Neural progenitor cell (in vitro differentiated cells): ENCODE measurements at regions not wholly inside any gene's neighbourhood (a gene's known extent, or its start where the extent isn't known, plus 50 kb on each side); places are given as distances from the start of the nearest gene placed in this dataset.

Experiments used
- DNase-seq: peaks from one replicate; pipeline ENCODE4 v3.0.0-alpha.2; 2016; ENCODE audit warnings: low spot score
- H2AFZ ChIP-seq: fragments of 200-600 bp; sonication (generic); replicated peaks from 2 replicates; pipeline ENCODE4 v1.6.1; 2016; ENCODE audit warnings: antibody characterized with exemption
- H3F3A ChIP-seq: fragments of 200-600 bp; sonication (generic); 2 replicates; pipeline ENCODE4 v1.6.1; 2016; ENCODE audit warnings: antibody characterized with exemption, low read depth
- H3K27ac ChIP-seq: fragments of 200-600 bp; sonication (generic); 2 replicates; pipeline ENCODE4 v1.5.1; 2016; ENCODE audit warnings: mild to moderate bottlenecking
- H3K27me3 ChIP-seq: fragments of 200-600 bp; sonication (generic); 2 replicates; pipeline ENCODE4 v1.6.1; 2016; ENCODE audit warnings: mild to moderate bottlenecking, moderate library complexity
- H3K36me3 ChIP-seq: fragments of 200-600 bp; sonication (generic); 2 replicates; pipeline ENCODE4 v1.5.1; 2016
- H3K4me1 ChIP-seq: fragments of 200-600 bp; sonication (generic); 2 replicates; pipeline ENCODE4 v1.6.1; 2016; ENCODE audit warnings: mixed run types
- H3K4me2 ChIP-seq: fragments of 200-600 bp; sonication (generic); 2 replicates; pipeline ENCODE4 v1.6.1; 2016
- H3K4me3 ChIP-seq: fragments of 200-600 bp; sonication (generic); 2 replicates; pipeline ENCODE4 v1.5.1; 2016
- H3K79me2 ChIP-seq: fragments of 200-600 bp; sonication (generic); 2 replicates; pipeline ENCODE4 v1.6.1; 2016; ENCODE audit warnings: low read depth
- H3K9ac ChIP-seq: fragments of 200-600 bp; sonication (generic); 2 replicates; pipeline ENCODE4 v1.6.1; 2016
- H3K9me3 ChIP-seq: fragments of 200-600 bp; sonication (generic); 2 replicates; pipeline ENCODE4 v1.5.1; 2016; ENCODE audit warnings: low read depth
- H4K20me1 ChIP-seq: fragments of 200-600 bp; sonication (generic); 2 replicates; pipeline ENCODE4 v1.6.1; 2016; ENCODE audit warnings: low read depth
- H3K27ac Mint-ChIP-seq: 3 replicates; pipeline ENCODE4 v1.8.0; 2021; ENCODE audit warnings: mixed read lengths
- H3K27me3 Mint-ChIP-seq: 2 replicates; pipeline ENCODE4 v1.8.0; 2022; ENCODE audit warnings: low read depth, mild to moderate bottlenecking, inconsistent platforms, moderate library complexity, mixed read lengths; ENCODE audit not compliant: insufficient read depth
- H3K36me3 Mint-ChIP-seq: 3 replicates; pipeline ENCODE4 v1.8.0; 2021; ENCODE audit warnings: mixed read lengths
- H3K4me1 Mint-ChIP-seq: 3 replicates; pipeline ENCODE4 v1.8.0; 2021; ENCODE audit warnings: mixed read lengths
- H3K4me3 Mint-ChIP-seq: 3 replicates; pipeline ENCODE4 v1.8.0; 2021; ENCODE audit warnings: mild to moderate bottlenecking, moderate library complexity, mixed read lengths
- H3K9me3 Mint-ChIP-seq: 3 replicates; pipeline ENCODE4 v1.8.0; 2020; ENCODE audit warnings: mixed read lengths
- EZH2 ChIP-seq: fragments of 200-600 bp; sonication (generic); IDR thresholded peaks from 2 replicates; pipeline ENCODE4 v1.6.1; 2017; ENCODE audit warnings: antibody characterized with exemption, mild to moderate bottlenecking, moderate library complexity
- EZH2phosphoT487 ChIP-seq: fragments of 200-600 bp; sonication (generic); IDR thresholded peaks from 2 replicates; pipeline ENCODE4 v1.6.1; 2017; ENCODE audit warnings: antibody characterized with exemption
- TF ChIP-seq, protein P1 (sequence below): fragments of 200-600 bp; sonication (generic); IDR thresholded peaks from 2 replicates; pipeline ENCODE4 v1.5.1; 2017; ENCODE audit warnings: antibody characterized with exemption, mild to moderate bottlenecking

DNA sequence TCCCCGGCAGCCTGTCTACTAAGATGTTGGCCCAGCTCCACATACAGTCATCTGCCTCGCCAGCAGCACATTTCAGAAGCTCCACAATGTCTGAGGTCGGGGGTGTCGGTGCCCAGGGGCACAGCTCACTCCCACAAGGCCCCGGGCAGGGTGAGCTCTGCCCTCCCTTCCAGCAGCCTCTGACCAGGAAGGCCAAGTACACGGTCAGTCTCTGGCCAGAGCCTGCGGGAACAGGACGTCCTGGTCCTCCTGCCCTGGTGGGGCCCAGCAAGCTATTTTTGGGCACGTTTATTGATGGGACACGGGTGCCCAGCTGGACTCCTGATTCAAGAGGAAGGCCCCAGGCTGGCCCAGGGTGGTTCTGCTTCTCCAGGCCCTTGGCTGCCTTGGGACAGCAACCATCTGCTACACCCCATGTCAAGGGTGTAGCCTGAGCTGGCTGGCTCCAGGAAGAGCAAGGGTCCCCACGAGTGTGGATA, 114.9 kb upstream of the PTPN1 start:
- no peaks in the 10 kb centered on the region for H4K20me1 ChIP-seq
- no peak overlapping the region for H2AFZ ChIP-seq
- H3F3A ChIP-seq: no peaks in the 10 kb centered on the region
- no peak overlapping the region for H3K4me3 ChIP-seq
- no peaks in the 10 kb centered on the region for H3K79me2 ChIP-seq
- no peaks in the 10 kb centered on the region for H3K4me1 ChIP-seq
- no peak overlapping the region for H3K27ac ChIP-seq
- DNase-seq: no peak
- H3K36me3 Mint-ChIP-seq: no peaks in the 10 kb centered on the region
- no peaks in the 10 kb centered on the region for H3K9me3 Mint-ChIP-seq
- H3K27me3 Mint-ChIP-seq: peaks cover 8% of the 10 kb centered on the region
- no peak overlapping the region for H3K27ac Mint-ChIP-seq
- H3K4me1 Mint-ChIP-seq: peaks cover 12% of the 10 kb centered on the region
- no peaks in the 10 kb centered on the region for H3K27me3 ChIP-seq
- no peaks in the 10 kb centered on the region for H3K36me3 ChIP-seq
- H3K9ac ChIP-seq: no peak overlapping the region
- no peak overlapping the region for H3K4me3 Mint-ChIP-seq
- H3K4me2 ChIP-seq: no peak overlapping the region
- TF ChIP-seq, protein P1, sequence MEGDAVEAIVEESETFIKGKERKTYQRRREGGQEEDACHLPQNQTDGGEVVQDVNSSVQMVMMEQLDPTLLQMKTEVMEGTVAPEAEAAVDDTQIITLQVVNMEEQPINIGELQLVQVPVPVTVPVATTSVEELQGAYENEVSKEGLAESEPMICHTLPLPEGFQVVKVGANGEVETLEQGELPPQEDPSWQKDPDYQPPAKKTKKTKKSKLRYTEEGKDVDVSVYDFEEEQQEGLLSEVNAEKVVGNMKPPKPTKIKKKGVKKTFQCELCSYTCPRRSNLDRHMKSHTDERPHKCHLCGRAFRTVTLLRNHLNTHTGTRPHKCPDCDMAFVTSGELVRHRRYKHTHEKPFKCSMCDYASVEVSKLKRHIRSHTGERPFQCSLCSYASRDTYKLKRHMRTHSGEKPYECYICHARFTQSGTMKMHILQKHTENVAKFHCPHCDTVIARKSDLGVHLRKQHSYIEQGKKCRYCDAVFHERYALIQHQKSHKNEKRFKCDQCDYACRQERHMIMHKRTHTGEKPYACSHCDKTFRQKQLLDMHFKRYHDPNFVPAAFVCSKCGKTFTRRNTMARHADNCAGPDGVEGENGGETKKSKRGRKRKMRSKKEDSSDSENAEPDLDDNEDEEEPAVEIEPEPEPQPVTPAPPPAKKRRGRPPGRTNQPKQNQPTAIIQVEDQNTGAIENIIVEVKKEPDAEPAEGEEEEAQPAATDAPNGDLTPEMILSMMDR: no peak
- no peak for TF ChIP-seq EZH2phosphoT487
- no peak for TF ChIP-seq EZH2
- no peaks in the 10 kb centered on the region for H3K9me3 ChIP-seq

DNA sequence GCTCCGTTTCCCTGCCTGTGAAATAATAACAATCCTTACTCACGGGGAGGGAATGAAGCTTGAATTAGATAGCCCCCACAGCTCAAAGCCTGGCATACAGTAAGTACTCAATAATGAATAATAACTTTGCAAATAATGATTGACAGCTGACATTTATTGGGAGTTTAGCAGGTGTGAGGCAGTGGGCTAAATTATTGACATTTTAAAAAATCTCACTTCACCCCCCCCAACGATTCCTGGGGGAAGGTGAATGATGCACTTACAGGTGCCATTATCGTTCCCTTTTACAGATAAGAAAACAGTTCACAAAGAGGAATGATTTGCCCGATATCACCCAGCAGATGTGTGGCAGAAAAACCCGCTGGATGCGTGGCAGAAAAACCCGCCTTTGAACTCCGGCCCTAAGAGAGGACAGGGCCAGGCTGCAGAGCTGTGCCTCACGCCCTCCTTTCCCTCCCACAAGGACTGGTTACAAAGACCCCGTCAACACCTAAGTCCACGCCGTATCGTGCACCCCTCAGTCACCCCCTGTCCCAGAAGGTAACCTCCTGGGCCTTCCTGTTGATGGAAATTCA, 114.2 kb upstream of the PTPN1 start:
- Histone ChIP-seq H2AFZ (no peak overlapping the region), H3K36me3 (no peaks in the 10 kb centered on the region), H3K27me3 (no peaks in the 10 kb centered on the region), H3F3A (no peaks in the 10 kb centered on the region), H3K9me3 (no peaks in the 10 kb centered on the region), H3K9ac (no peak overlapping the region), H3K4me3 (no peak overlapping the region), H3K4me2 (no peak overlapping the region), H3K79me2 (no peaks in the 10 kb centered on the region), H3K27ac (no peak overlapping the region), H4K20me1 (no peaks in the 10 kb centered on the region), H3K4me1 (no peaks in the 10 kb centered on the region)
- H3K27me3 Mint-ChIP-seq: peaks cover 8% of the 10 kb centered on the region
- no peak overlapping the region for H3K4me3 Mint-ChIP-seq
- TF ChIP-seq EZH2phosphoT487 (no peak), EZH2 (no peak)
- TF ChIP-seq, protein P1: no peak
- DNase-seq: no peak
- H3K4me1 Mint-ChIP-seq: peaks cover 12% of the 10 kb centered on the region
- H3K9me3 Mint-ChIP-seq: no peaks in the 10 kb centered on the region
- H3K27ac Mint-ChIP-seq: no peak overlapping the region
- no peaks in the 10 kb centered on the region for H3K36me3 Mint-ChIP-seq

DNA sequence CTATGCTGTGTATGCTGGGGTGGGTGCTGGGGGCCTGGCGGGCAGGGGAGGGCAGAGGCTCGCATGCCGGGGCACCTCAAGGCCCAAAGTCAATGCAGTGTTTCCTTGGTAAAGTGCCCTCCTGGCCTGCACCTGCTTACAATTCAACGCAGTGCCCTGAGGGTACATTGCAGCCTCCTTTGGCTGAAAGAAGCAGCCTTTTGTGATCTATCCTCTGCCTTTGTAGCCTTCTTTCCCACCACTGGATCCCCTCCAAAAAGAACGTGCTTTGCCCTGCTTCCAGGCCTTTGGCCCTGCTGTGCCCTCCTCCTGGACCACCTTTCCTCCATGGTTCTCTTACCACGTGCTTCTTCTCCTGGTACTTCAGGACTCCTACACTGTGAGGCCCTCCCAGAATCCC, 113.6 kb upstream of the PTPN1 start:
- no peaks in the 10 kb centered on the region for H3K4me1 ChIP-seq
- no peak overlapping the region for H3K9ac ChIP-seq
- no peak overlapping the region for H3K4me3 ChIP-seq
- no peaks in the 10 kb centered on the region for H3F3A ChIP-seq
- no peaks in the 10 kb centered on the region for H4K20me1 ChIP-seq
- H3K4me2 ChIP-seq: no peak overlapping the region
- H3K4me3 Mint-ChIP-seq: no peak overlapping the region
- TF ChIP-seq EZH2phosphoT487 (no peak), EZH2 (no peak)
- TF ChIP-seq, protein P1: no peak
- no peak overlapping the region for H3K27ac ChIP-seq
- no peak overlapping the region for H3K27ac Mint-ChIP-seq
- H3K9me3 ChIP-seq: no peaks in the 10 kb centered on the region
- H3K36me3 Mint-ChIP-seq: no peaks in the 10 kb centered on the region
- peaks cover 6% of the 10 kb centered on the region for H3K27me3 Mint-ChIP-seq
- H3K9me3 Mint-ChIP-seq: no peaks in the 10 kb centered on the region
- no peaks in the 10 kb centered on the region for H3K36me3 ChIP-seq
- no peak for DNase-seq
- H2AFZ ChIP-seq: no peak overlapping the region
- no peaks in the 10 kb centered on the region for H3K27me3 ChIP-seq
- no peaks in the 10 kb centered on the region for H3K79me2 ChIP-seq
- H3K4me1 Mint-ChIP-seq: peaks cover 12% of the 10 kb centered on the region
